ENCODE measurements at regions not wholly inside any gene's neighbourhood (a gene's known extent, or its start where the extent isn't known, plus 50 kb on each side); places are given as distances from the start of the nearest gene placed in this dataset.
"Not testable (repeated sequence)": the region's sequence is repeated elsewhere in the genome, so short reads cannot be mapped to it uniquely, and the experiment has no call there.

DNA sequence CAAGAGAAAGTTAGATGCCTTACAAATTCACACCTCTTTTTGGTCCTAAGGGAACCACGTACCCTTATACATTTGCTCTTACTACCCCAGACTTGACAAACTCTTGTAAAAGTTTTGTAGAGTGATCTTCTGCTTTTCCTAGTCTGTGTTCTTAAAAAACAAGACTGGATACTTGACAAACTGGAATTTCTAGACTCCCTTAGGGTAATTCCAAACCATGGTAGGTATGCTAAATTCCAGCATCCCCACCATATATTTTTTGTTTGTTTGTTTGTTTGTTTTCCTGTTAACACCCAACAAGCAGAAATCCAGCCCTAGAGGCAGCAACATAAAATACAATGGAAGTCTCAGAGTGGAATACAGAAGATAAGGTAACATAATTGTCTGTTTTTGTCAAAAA is 280.7 kb upstream of the NR2F2 start:
- H4K20me1 ChIP-seq, result no peaks in the 10 kb centered on the region
- H3K4me3 ChIP-seq, result no peak overlapping the region
- H3K36me3 ChIP-seq, result no peaks in the 10 kb centered on the region
- no peaks in the 10 kb centered on the region for H3K9me3 ChIP-seq
- H3K4me1 ChIP-seq, result peaks cover 18% of the 10 kb centered on the region
- H3K27me3 ChIP-seq, result peaks cover 6% of the 10 kb centered on the region; the same call in 1 of the 2 replicates
- no peak overlapping the region for H3K4me2 ChIP-seq
- H3K9ac ChIP-seq, result no peak overlapping the region
- no peak for TF ChIP-seq Cebpa-rat (IDR thresholded peaks at IDR 0.05)
- H3K27ac ChIP-seq, result no peak overlapping the region

DNA sequence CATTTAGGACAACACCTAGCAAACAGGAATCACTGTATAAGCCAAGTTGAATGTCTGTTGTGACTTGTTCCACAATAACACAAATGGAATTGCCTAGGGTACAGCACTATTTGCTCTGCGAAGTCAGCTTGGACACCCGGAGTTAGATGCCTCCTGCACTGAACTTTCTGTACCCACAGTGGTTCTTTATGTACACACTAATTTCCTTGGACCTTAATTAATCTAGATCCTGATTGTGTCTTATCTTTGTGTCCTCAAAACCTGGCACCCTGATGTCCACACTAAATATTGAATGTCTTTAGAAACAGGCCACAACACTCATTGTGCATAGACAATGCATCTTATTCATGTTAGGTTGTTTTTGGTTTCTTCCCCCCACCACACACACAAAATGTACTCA is 278.9 kb upstream of the NR2F2 start:
- Histone ChIP-seq H3K36me3 (no peaks in the 10 kb centered on the region), H3K27me3 (peaks cover 6% of the 10 kb centered on the region; the same call in 1 of the 2 replicates), H3K9me3 (no peaks in the 10 kb centered on the region), H3K4me1 (peaks cover 17% of the 10 kb centered on the region), H3K4me3 (no peak overlapping the region), H3K9ac (no peak overlapping the region), H3K27ac (no peak overlapping the region), H3K4me2 (no peak overlapping the region), H4K20me1 (no peaks in the 10 kb centered on the region)
- no peak for TF ChIP-seq Cebpa-rat (IDR thresholded peaks at IDR 0.05)

DNA sequence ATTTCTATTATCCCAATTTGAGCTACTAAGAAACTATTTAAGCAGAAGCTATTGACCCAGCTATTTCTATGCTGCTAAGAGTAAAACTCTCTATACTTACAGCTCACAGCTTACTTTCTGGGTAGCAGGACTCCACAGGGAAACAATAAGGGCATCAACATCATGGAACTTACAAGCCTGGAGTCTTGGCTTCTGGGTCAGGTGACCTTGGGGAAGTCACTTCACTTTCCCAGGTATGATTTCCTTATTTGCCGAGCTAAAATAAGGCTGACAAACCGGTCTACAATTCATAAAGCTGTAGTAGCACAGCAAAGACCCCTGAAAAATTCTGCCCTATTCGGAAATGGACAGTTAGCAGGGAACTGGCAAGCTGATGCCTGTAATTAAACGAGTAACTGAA is 278.3 kb upstream of the NR2F2 start:
- peaks cover 11% of the 10 kb centered on the region for H3K4me1 ChIP-seq
- no peaks in the 10 kb centered on the region for H4K20me1 ChIP-seq
- no peaks in the 10 kb centered on the region for H3K36me3 ChIP-seq
- H3K9me3 ChIP-seq, result no peaks in the 10 kb centered on the region
- TF ChIP-seq Cebpa-rat (IDR thresholded peaks at IDR 0.05), result no peak
- H3K4me2 ChIP-seq, result no peak overlapping the region
- H3K27me3 ChIP-seq, result peaks cover 6% of the 10 kb centered on the region; the same call in 1 of the 2 replicates
- no peak overlapping the region for H3K9ac ChIP-seq
- H3K27ac ChIP-seq, result no peak overlapping the region
- no peak overlapping the region for H3K4me3 ChIP-seq

- H3K27me3 ChIP-seq, result peaks cover 6% of the 10 kb centered on the region; the same call in 1 of the 2 replicates
- H3K4me2 ChIP-seq, result no peak overlapping the region
- no peak overlapping the region for H3K4me3 ChIP-seq
- no peaks in the 10 kb centered on the region for H3K9me3 ChIP-seq
- peaks cover 9% of the 10 kb centered on the region for H3K4me1 ChIP-seq
- no peak overlapping the region for H3K27ac ChIP-seq
- TF ChIP-seq Cebpa-rat (IDR thresholded peaks at IDR 0.05), result no peak
- no peaks in the 10 kb centered on the region for H3K36me3 ChIP-seq
- H3K9ac ChIP-seq, result no peak overlapping the region
- H4K20me1 ChIP-seq, result no peaks in the 10 kb centered on the region
These were observed 277.9 kb upstream of the NR2F2 start for GRCh38 chr15:96052572-96053030.

GRCh38 chr15:96053031-96053780 is 277.3 kb upstream of the NR2F2 start:
- Histone ChIP-seq H3K27me3 (peaks cover 6% of the 10 kb centered on the region; the same call in 1 of the 2 replicates), H3K9ac (no peak overlapping the region), H3K4me2 (no peak overlapping the region), H3K4me3 (no peak overlapping the region), H3K27ac (no peak overlapping the region), H3K4me1 (peaks cover 9% of the 10 kb centered on the region), H3K9me3 (no peaks in the 10 kb centered on the region), H3K36me3 (no peaks in the 10 kb centered on the region), H4K20me1 (no peaks in the 10 kb centered on the region)
- TF ChIP-seq Cebpa-rat (IDR thresholded peaks at IDR 0.05), result no peak

DNA sequence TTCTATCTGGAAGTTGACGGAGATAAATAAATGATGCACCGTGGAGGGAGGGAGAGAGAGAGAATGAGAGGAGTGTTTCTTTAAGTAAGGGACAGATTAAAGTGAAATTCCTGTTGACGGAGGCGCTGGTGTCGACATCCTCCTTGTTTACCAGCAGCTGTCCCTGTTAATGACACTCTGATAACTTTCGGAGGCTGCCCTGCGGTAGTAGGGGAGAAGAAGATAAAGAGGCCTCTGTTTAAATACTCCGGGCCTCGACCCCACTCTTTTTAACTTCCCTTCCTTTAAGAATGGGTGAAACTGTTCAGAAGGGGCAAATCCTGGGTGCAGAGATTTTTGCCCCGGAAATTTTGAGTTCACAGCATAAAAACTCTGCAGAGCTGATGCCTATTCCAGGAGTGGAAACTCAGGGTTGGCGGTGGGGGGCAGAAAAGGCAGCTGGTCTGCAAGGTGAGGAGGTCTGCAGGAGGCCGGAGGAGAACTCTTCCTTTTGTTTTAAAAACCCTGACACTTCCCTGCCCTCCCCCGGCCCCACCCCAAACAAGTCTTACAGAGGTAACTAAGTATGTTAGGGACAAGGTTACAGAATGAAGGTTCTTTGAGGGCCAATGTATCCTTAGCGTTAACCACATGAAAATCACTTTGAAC is 276.6 kb upstream of the NR2F2 start:
- no peaks in the 10 kb centered on the region for H3K36me3 ChIP-seq
- no peak overlapping the region for H3K4me3 ChIP-seq
- no peak overlapping the region for H3K4me2 ChIP-seq
- no peaks in the 10 kb centered on the region for H4K20me1 ChIP-seq
- no peak for TF ChIP-seq Cebpa-rat (IDR thresholded peaks at IDR 0.05)
- no peak overlapping the region for H3K27ac ChIP-seq
- H3K9ac ChIP-seq, result no peak overlapping the region
- no peaks in the 10 kb centered on the region for H3K9me3 ChIP-seq
- peaks cover 6% of the 10 kb centered on the region; the same call in 1 of the 2 replicates for H3K27me3 ChIP-seq
- peaks cover 15% of the 10 kb centered on the region for H3K4me1 ChIP-seq

DNA sequence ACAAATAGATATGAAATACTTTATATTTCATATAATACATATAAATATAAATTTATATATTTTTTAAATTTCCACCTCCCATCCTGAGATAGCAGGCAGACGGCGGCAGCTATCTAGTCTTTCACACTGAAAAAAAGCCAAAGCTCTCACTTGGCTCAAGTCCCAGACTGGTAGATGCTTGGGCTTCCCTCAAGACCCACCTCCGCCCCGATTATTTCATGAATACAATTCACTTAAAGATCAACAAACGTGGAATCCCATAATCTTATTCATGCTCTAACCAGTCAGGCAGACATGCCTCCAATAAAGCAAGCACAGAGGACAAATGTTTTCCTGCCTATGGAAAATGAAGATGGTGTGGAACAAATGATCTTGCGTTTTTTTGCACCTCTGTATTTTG is 275.9 kb upstream of the NR2F2 start:
- H3K27ac ChIP-seq, result no peak overlapping the region
- TF ChIP-seq Cebpa-rat (IDR thresholded peaks at IDR 0.05), result no peak

DNA sequence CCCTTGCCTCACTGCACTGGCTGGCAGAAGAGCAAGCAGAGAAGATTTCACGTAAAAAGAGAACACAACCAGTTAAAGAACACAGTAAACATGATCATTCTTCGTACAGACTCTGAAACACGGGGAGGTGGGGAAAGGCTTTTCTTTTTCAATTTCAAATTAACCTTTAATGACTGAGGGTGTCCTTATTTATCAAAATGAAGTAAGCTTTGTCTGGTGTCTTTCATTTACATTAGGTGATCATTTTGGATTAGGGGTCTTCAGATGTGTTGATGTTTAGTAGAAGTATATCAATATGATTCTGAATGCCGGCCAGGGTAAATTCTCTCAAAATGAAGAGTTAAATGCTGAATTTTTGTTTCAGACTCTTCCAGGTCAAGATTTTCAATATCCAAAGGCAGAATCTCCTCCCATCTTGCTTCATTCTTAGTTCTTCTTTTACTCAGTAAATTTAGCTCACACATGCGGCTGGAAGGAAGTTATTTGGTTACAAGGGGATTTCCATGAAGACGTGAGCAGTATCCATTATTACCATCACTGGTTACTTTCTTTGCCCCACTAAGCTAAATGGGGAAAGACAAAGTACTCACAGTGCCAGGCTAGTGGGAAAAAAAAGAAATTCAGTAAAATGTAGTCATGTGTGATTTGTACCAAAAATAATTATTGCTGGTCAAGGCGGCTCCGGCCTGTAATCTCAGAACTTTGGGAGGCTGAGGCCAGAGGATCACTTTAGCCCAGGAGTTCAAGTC is 272.2 kb upstream of the NR2F2 start:
- Histone ChIP-seq H3K4me2 (peak overlapping the region; percentile 46), H4K20me1 (no peaks in the 10 kb centered on the region), H3K27ac (no peak overlapping the region), H3K27me3 (peaks cover 3% of the 10 kb centered on the region; the same call in 1 of the 2 replicates), H3K4me3 (no peak overlapping the region), H3K4me1 (peaks cover 22% of the 10 kb centered on the region), H3K9me3 (no peaks in the 10 kb centered on the region), H3K9ac (no peak overlapping the region), H3K36me3 (no peaks in the 10 kb centered on the region)
- TF ChIP-seq Cebpa-rat (IDR thresholded peaks at IDR 0.05), result no peak

More for the DNA sequence above, 275.9 kb upstream of the NR2F2 start:
- Histone ChIP-seq H3K4me1 (peaks cover 22% of the 10 kb centered on the region), H3K4me2 (no peak overlapping the region), H3K9me3 (no peaks in the 10 kb centered on the region), H4K20me1 (no peaks in the 10 kb centered on the region), H3K4me3 (no peak overlapping the region), H3K9ac (no peak overlapping the region), H3K36me3 (no peaks in the 10 kb centered on the region), H3K27me3 (peaks cover 6% of the 10 kb centered on the region; the same call in 1 of the 2 replicates)

- H3K4me2 ChIP-seq, result peak overlapping the region; percentile 46
These were observed 271.7 kb upstream of the NR2F2 start for GRCh38 chr15:96058852-96059103.

DNA sequence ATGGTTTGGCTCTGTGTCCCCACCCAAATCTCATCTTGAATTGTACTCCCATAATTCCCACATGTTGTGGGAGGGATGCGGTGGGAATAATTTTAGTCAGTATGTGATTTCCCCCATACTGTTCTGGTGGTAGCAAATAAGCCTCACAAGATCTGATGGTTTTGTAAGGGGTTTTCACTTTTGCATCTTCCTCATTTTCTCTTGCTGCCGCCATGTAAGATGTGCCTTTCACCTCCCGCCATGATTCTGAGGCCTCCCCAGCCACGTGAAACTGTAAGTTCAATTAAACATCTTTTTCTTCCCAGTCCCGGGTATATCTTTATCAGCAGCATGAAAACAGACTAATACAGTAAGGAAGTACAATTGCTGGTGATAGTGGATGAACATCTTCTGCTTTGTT is 269.9 kb upstream of the NR2F2 start:
- H3K27me3 ChIP-seq, H3K4me2 ChIP-seq, H4K20me1 ChIP-seq, H3K4me3 ChIP-seq, H3K9ac ChIP-seq, H3K9me3 ChIP-seq, H3K27ac ChIP-seq, H3K36me3 ChIP-seq: not testable (repeated sequence)
- H3K4me1 ChIP-seq, result peaks cover 22% of the 10 kb centered on the region

More at GRCh38 chr15:96058852-96059103, 271.7 kb upstream of the NR2F2 start:
- not testable (repeated sequence) for H3K9ac ChIP-seq, H3K36me3 ChIP-seq, H3K27ac ChIP-seq, H4K20me1 ChIP-seq, H3K9me3 ChIP-seq, H3K4me3 ChIP-seq, H3K27me3 ChIP-seq
- H3K4me1 ChIP-seq, result peaks cover 22% of the 10 kb centered on the region

All from BLaER1 (cell line).